ENCODE measurements at regions not wholly inside any gene's neighbourhood (a gene's known extent, or its start where the extent isn't known, plus 50 kb on each side); places are given as distances from the start of the nearest gene placed in this dataset.

DNA sequence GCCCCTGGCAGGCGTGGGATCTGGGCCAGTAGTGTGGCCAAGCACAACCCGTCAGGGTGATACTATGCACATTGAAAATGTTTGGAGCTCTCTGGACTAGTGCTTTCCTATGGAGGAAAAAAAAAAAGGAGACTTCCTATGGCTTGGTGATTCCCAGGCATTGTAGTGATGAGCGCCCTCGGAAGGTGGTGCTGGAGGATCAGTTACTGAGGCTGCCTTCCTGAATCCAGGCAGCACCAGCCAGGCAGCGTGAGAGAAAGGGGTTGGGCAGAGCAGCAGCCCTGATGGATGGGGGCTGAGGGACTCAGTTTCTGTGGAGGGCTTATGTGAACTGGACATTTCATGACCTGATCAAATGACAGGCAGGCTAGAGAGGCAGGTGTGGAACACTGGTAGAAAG lies 70.9 kb downstream of the CHRNA1 start:
- CTCF ChIA-PET = interaction anchor here (0.5 kb wide), 1 partner anchor 11 kb away, joined by 3 read pairs; no protein-coding TSS in a partner anchor
- H4K20me1 ChIP-seq (ENCODE audit: low read length) = no peaks in the 10 kb centered on the region
- no peak overlapping the region for H3K9ac ChIP-seq (ENCODE audit: low read length)
- H3K4me2 ChIP-seq (ENCODE audit: low read length) = no peak overlapping the region
- peaks cover 6% of the 10 kb centered on the region for H3K27me3 ChIP-seq (ENCODE audit: low read length)
- H3K4me1 ChIP-seq (ENCODE audit: insufficient read depth, low read length) = no peaks in the 10 kb centered on the region
- no peaks in the 10 kb centered on the region for H3K9me2 ChIP-seq (replicated peaks; ENCODE audit: low read length)
- BruUV-seq (replicated peaks) = no TSS peak
- intact Hi-C loops (cut with micrococcal nuclease) = no loop called here
- TF ChIP-seq, protein P1, sequence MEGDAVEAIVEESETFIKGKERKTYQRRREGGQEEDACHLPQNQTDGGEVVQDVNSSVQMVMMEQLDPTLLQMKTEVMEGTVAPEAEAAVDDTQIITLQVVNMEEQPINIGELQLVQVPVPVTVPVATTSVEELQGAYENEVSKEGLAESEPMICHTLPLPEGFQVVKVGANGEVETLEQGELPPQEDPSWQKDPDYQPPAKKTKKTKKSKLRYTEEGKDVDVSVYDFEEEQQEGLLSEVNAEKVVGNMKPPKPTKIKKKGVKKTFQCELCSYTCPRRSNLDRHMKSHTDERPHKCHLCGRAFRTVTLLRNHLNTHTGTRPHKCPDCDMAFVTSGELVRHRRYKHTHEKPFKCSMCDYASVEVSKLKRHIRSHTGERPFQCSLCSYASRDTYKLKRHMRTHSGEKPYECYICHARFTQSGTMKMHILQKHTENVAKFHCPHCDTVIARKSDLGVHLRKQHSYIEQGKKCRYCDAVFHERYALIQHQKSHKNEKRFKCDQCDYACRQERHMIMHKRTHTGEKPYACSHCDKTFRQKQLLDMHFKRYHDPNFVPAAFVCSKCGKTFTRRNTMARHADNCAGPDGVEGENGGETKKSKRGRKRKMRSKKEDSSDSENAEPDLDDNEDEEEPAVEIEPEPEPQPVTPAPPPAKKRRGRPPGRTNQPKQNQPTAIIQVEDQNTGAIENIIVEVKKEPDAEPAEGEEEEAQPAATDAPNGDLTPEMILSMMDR (conservative IDR thresholded peaks at IDR 0.05; ENCODE audit: low read depth, low read length) = no peak
- no peak for TF ChIP-seq EZH2 (IDR thresholded peaks at IDR 0.05; ENCODE audit: low read length, unreplicated experiment)
- no peak for TF ChIP-seq EZH2phosphoT487 (IDR thresholded peaks at IDR 0.05; ENCODE audit: borderline replicate concordance, low read length)
- ATAC-seq = no peak
- H3K9me3 ChIP-seq (ENCODE audit: low read length) = no peaks in the 10 kb centered on the region
- H2AFZ ChIP-seq (ENCODE audit: low read length) = no peak overlapping the region
- H3K36me3 ChIP-seq (ENCODE audit: low read depth, low read length) = no peaks in the 10 kb centered on the region
- no peaks in the 10 kb centered on the region for H3F3A ChIP-seq (ENCODE audit: low read length, unreplicated experiment)
- POLR2A ChIA-PET (ENCODE audit: unreplicated experiment) = no interaction called here
- no peak overlapping the region for H3K4me3 ChIP-seq (ENCODE audit: low read length)
- H3K79me2 ChIP-seq (ENCODE audit: low read length) = no peaks in the 10 kb centered on the region
- DNase-seq = no peak
- no peak overlapping the region for H3K27ac ChIP-seq (ENCODE audit: low read length)

DNA sequence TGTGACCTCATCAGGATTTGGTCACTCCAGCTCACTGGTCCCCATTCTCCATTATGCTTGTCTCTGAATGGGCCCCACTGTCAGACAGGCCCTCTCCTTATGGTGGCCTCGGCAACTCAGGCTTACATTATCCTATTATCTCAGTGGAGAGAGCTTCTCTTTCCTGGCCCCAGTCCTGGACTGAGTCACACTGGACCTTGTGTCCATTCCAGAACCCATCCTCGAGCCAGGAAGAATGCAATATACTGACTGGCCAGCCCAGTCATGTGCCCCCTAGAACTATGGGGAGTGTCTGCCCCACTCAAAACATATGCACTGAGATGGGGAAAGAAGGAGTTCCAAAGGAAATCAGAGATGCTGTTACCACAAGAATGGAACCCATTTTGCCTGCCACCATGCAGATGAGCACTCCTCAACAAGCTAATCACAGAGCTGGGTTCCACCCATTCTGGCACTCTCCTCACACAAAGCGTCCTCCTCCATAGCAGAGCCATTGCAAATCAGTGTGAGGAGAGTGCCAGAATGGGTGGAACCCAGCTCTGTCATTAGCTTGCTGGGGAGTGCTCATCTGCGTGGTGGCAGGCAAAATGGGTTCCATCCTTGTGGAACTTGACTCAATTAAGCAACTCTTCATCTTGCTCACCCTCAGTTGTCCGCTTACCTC lies 71.9 kb downstream of the CHRNA1 start:
- Histone ChIP-seq H3K36me3 (ENCODE audit: low read depth, low read length) (no peaks in the 10 kb centered on the region), H4K20me1 (ENCODE audit: low read length) (no peaks in the 10 kb centered on the region), H3K9me3 (ENCODE audit: low read length) (no peaks in the 10 kb centered on the region), H3K9ac (ENCODE audit: low read length) (no peak overlapping the region), H3K27me3 (ENCODE audit: low read length) (peaks cover 6% of the 10 kb centered on the region), H3K4me3 (ENCODE audit: low read length) (no peak overlapping the region), H3K79me2 (ENCODE audit: low read length) (no peaks in the 10 kb centered on the region), H3K27ac (ENCODE audit: low read length) (no peak overlapping the region), H3F3A (ENCODE audit: low read length, unreplicated experiment) (no peaks in the 10 kb centered on the region), H2AFZ (ENCODE audit: low read length) (no peak overlapping the region), H3K9me2 (replicated peaks; ENCODE audit: low read length) (no peaks in the 10 kb centered on the region), H3K4me2 (ENCODE audit: low read length) (no peak overlapping the region), H3K4me1 (ENCODE audit: insufficient read depth, low read length) (no peaks in the 10 kb centered on the region)
- TF ChIP-seq EZH2 (IDR thresholded peaks at IDR 0.05; ENCODE audit: low read length, unreplicated experiment) = no peak
- TF ChIP-seq EZH2phosphoT487 (IDR thresholded peaks at IDR 0.05; ENCODE audit: borderline replicate concordance, low read length) = no peak
- TF ChIP-seq, protein P1 (conservative IDR thresholded peaks at IDR 0.05; ENCODE audit: low read depth, low read length) = no peak
- no TSS peak for BruUV-seq (replicated peaks)
- no peak for DNase-seq
- POLR2A ChIA-PET (ENCODE audit: unreplicated experiment) = no interaction called here
- ATAC-seq = no peak
- intact Hi-C loops (cut with micrococcal nuclease) = no loop called here
- CTCF ChIA-PET = no interaction called here

DNA sequence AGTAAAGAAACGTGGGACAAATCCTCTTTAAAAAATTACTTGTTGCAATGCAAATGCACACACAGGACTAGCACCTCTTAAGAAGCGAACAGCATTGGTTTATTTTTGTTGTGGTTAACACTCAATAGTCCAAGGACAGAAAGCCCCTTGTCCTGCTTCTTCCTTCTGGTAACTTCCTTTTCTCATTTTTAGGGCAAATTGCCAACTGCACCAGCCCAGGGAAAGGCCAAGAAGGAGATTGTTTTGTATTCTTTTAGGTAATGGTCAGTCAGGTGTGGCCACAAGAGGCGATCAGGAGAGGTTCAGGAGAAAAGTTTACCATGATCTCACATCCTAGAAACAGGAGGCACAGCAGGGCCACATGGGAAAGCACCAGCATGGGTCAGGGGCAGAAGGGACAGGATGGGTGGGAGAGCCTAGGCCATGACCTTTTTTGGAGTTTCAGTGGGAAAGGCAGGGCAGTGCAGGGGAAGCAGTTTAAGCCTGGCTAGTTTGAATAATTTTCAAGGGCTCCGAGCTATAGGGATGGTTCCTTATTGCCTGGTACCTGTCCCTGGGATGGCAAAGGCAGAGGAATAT lies 73.0 kb downstream of the CHRNA1 start:
- Histone ChIP-seq H3K27me3 (ENCODE audit: low read length) (peaks cover 9% of the 10 kb centered on the region), H4K20me1 (ENCODE audit: low read length) (no peaks in the 10 kb centered on the region), H3K9me2 (replicated peaks; ENCODE audit: low read length) (no peaks in the 10 kb centered on the region), H3K9me3 (ENCODE audit: low read length) (no peaks in the 10 kb centered on the region), H3K4me2 (ENCODE audit: low read length) (no peak overlapping the region), H3K4me3 (ENCODE audit: low read length) (no peak overlapping the region), H3F3A (ENCODE audit: low read length, unreplicated experiment) (no peaks in the 10 kb centered on the region), H2AFZ (ENCODE audit: low read length) (no peak overlapping the region), H3K79me2 (ENCODE audit: low read length) (no peaks in the 10 kb centered on the region), H3K27ac (ENCODE audit: low read length) (no peak overlapping the region), H3K4me1 (ENCODE audit: insufficient read depth, low read length) (no peaks in the 10 kb centered on the region), H3K36me3 (ENCODE audit: low read depth, low read length) (no peaks in the 10 kb centered on the region), H3K9ac (ENCODE audit: low read length) (no peak overlapping the region)
- no TSS peak for BruUV-seq (replicated peaks)
- POLR2A ChIA-PET (ENCODE audit: unreplicated experiment) = no interaction called here
- CTCF ChIA-PET = no interaction called here
- TF ChIP-seq, protein P1 (conservative IDR thresholded peaks at IDR 0.05; ENCODE audit: low read depth, low read length) = no peak
- TF ChIP-seq EZH2 (IDR thresholded peaks at IDR 0.05; ENCODE audit: low read length, unreplicated experiment) (no peak), EZH2phosphoT487 (IDR thresholded peaks at IDR 0.05; ENCODE audit: borderline replicate concordance, low read length) (no peak)
- no peak for ATAC-seq
- no peak for DNase-seq
- intact Hi-C loops (cut with micrococcal nuclease) = no loop called here

Measured in PC-3 (cell line).